HepG2 (cell line): ENCODE measurements at regions not wholly inside any gene's neighbourhood (a gene's known extent, or its start where the extent isn't known, plus 50 kb on each side); places are given as distances from the start of the nearest gene placed in this dataset.

Experiments used
- ATF2 ChIP-seq: sonication (generic); formaldehyde crosslinking; IDR thresholded peaks from 2 replicates; pipeline ENCODE4 v1.4.0; 2020; ENCODE audit warnings: missing genetic modification reagents
- BCL3 ChIP-seq: sonication (generic); formaldehyde crosslinking; IDR thresholded peaks from 2 replicates; pipeline ENCODE4 v1.5.1; 2020; ENCODE audit warnings: mild to moderate bottlenecking, missing genetic modification reagents, moderate library complexity
- CREB1 ChIP-seq, 2 experiments: fragments of 450-650 bp in 1 of 2; IDR thresholded peaks; 2 replicates each; pipeline ENCODE4 v1.6.1; 2016 to 2017; ENCODE audit warnings: control low read depth in 1 of 2, mild to moderate bottlenecking in 1 of 2, missing compliant biosample characterization in 1 of 2, missing genetic modification characterization in 1 of 2
- DPF2 ChIP-seq: sonication (generic); formaldehyde crosslinking; IDR thresholded peaks from 2 replicates; pipeline ENCODE4 v1.4.0; 2020; ENCODE audit warnings: mild to moderate bottlenecking, low read depth, missing genetic modification reagents, borderline replicate concordance
- ESRRA ChIP-seq: sonication (generic); formaldehyde crosslinking; IDR thresholded peaks from 2 replicates; pipeline ENCODE4 v1.5.1; 2020; ENCODE audit warnings: mild to moderate bottlenecking, low read depth, missing genetic modification reagents
- HOXA7 ChIP-seq: sonication (generic); formaldehyde crosslinking; IDR thresholded peaks from 2 replicates; pipeline ENCODE4 v1.8.1; 2022; ENCODE audit warnings: mild to moderate bottlenecking, missing genetic modification reagents, moderate library complexity
- MBNL3 ChIP-seq: fragments of 250-450 bp; sonication (Bioruptor Pico); conservative IDR thresholded peaks from 2 replicates; pipeline ENCODE4 v1.8.0; 2022; ENCODE audit warnings: mild to moderate bottlenecking, inconsistent platforms
- MYNN ChIP-seq: sonication (generic); formaldehyde crosslinking; IDR thresholded peaks from 2 replicates; pipeline ENCODE4 v1.4.0; 2020; ENCODE audit warnings: mild to moderate bottlenecking, low read depth, missing genetic modification reagents
- POLR2A ChIP-seq, 2 experiments: IDR thresholded peaks; 2 replicates each; pipeline ENCODE4 v1.6.1; 2011; ENCODE audit warnings: low read depth in 2 of 2, low read length in 2 of 2, mild to moderate bottlenecking in 1 of 2, moderate library complexity in 1 of 2; ENCODE audit not compliant: insufficient read depth in 1 of 2
- THAP7 ChIP-seq: sonication (generic); formaldehyde crosslinking; IDR thresholded peaks from 2 replicates; pipeline ENCODE4 v1.8.1; 2023; ENCODE audit warnings: mild to moderate bottlenecking, missing genetic modification reagents
- ZNF101 ChIP-seq: sonication (generic); formaldehyde crosslinking; IDR thresholded peaks from 2 replicates; pipeline ENCODE4 v1.4.0; 2020; ENCODE audit warnings: mild to moderate bottlenecking, low read depth, missing genetic modification reagents, borderline replicate concordance
- ZUFSP ChIP-seq: sonication (generic); formaldehyde crosslinking; IDR thresholded peaks from 2 replicates; pipeline ENCODE4 v1.9.0; 2021; ENCODE audit warnings: missing genetic modification reagents, mild to moderate bottlenecking, borderline replicate concordance
- TF ChIP-seq, protein P1 (sequence below): sonication (generic); formaldehyde crosslinking; IDR thresholded peaks from 2 replicates; pipeline ENCODE4 v1.5.0; 2020; ENCODE audit warnings: mild to moderate bottlenecking, missing genetic modification reagents, moderate library complexity

- TF ChIP-seq POLR2A (IDR thresholded peaks at IDR 0.05; ENCODE audit: insufficient read depth in 1 of 2, low read depth in 2 of 2, low read length in 2 of 2), result no peak
- TF ChIP-seq THAP7 (CRISPR knock-in tag), result no peak
- no peak for TF ChIP-seq MBNL3 (CRISPR knock-in tag)
- TF ChIP-seq ESRRA (CRISPR knock-in tag), result no peak
- TF ChIP-seq HOXA7 (CRISPR knock-in tag), result no peak
- TF ChIP-seq, protein P1, sequence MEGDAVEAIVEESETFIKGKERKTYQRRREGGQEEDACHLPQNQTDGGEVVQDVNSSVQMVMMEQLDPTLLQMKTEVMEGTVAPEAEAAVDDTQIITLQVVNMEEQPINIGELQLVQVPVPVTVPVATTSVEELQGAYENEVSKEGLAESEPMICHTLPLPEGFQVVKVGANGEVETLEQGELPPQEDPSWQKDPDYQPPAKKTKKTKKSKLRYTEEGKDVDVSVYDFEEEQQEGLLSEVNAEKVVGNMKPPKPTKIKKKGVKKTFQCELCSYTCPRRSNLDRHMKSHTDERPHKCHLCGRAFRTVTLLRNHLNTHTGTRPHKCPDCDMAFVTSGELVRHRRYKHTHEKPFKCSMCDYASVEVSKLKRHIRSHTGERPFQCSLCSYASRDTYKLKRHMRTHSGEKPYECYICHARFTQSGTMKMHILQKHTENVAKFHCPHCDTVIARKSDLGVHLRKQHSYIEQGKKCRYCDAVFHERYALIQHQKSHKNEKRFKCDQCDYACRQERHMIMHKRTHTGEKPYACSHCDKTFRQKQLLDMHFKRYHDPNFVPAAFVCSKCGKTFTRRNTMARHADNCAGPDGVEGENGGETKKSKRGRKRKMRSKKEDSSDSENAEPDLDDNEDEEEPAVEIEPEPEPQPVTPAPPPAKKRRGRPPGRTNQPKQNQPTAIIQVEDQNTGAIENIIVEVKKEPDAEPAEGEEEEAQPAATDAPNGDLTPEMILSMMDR (CRISPR knock-in tag), result no peak
- no peak for TF ChIP-seq BCL3
- no peak for TF ChIP-seq ATF2
- no peak for TF ChIP-seq MYNN
- no peak for TF ChIP-seq ZUFSP
- no peak for TF ChIP-seq ZNF101 (CRISPR knock-in tag)
- no peak for TF ChIP-seq DPF2 (CRISPR knock-in tag)
- TF ChIP-seq CREB1 (IDR thresholded peaks at IDR 0.05), result no peak
- TF ChIP-seq CREB1 (CRISPR knock-in tag; IDR thresholded peaks at IDR 0.05), result no peak
Observed at GRCh38 chr4:162485486-162485885, 321.7 kb upstream of the FSTL5 start.
